ENCODE measurements at regions not wholly inside any gene's neighbourhood (a gene's known extent, or its start where the extent isn't known, plus 50 kb on each side); places are given as distances from the start of the nearest gene placed in this dataset.

DNA sequence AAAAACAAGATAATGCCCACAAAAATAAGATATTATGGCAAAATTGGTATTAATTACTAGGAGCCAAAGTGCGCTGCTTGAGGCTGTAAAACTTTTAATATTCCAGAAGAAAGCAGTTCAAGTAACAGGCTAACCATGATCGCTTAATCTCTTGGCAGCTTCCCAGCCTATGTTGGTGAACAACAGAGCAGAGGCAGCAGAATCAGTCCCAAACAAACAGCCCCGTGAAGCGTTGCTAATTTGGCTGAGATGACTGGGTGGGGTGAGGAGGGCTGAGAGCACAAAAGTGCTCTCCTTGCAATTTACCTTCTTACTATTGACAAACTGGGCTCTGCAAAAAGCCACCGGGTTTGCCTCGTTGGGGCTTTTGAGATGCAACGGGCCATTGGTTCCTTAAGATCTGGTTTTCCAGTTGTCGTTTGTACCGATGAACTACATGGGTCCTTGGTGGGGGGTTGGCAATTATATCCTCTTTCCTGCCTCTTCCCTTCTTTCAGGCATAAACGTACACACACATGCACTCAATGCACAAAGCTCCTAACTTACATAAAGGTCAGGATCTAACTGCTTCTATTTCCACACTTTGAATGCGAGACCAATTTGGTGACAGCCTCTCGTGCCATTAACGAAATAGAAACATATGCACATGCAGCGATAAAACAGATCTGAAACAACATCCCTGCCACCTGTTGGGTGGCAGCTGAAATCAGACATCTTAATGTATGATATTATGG is 407.6 kb upstream of the CADM1 start:
- CTCF ChIA-PET, result no interaction called here
- H3K27me3 ChIP-seq (ENCODE audit: control insufficient read depth, insufficient read depth, low read length), result 0 out of 2 replicates have a peak, but pooled peaks cover 2% of the 10 kb centered on the region
- no peaks in the 10 kb centered on the region for H3K36me3 ChIP-seq (ENCODE audit: control insufficient read depth, insufficient read depth, low read length)
- ATAC-seq (no peak), DNase-seq (ENCODE audit: low read depth, low spot score) (no peak)
- POLR2A ChIA-PET, result no interaction called here
- BruUV-seq (replicated peaks), result no TSS peak
- TF ChIP-seq, protein P1, sequence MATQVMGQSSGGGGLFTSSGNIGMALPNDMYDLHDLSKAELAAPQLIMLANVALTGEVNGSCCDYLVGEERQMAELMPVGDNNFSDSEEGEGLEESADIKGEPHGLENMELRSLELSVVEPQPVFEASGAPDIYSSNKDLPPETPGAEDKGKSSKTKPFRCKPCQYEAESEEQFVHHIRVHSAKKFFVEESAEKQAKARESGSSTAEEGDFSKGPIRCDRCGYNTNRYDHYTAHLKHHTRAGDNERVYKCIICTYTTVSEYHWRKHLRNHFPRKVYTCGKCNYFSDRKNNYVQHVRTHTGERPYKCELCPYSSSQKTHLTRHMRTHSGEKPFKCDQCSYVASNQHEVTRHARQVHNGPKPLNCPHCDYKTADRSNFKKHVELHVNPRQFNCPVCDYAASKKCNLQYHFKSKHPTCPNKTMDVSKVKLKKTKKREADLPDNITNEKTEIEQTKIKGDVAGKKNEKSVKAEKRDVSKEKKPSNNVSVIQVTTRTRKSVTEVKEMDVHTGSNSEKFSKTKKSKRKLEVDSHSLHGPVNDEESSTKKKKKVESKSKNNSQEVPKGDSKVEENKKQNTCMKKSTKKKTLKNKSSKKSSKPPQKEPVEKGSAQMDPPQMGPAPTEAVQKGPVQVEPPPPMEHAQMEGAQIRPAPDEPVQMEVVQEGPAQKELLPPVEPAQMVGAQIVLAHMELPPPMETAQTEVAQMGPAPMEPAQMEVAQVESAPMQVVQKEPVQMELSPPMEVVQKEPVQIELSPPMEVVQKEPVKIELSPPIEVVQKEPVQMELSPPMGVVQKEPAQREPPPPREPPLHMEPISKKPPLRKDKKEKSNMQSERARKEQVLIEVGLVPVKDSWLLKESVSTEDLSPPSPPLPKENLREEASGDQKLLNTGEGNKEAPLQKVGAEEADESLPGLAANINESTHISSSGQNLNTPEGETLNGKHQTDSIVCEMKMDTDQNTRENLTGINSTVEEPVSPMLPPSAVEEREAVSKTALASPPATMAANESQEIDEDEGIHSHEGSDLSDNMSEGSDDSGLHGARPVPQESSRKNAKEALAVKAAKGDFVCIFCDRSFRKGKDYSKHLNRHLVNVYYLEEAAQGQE (IDR thresholded peaks at IDR 0.05; ENCODE audit: insufficient read depth in 1 of 2, low read depth in 2 of 2, low read length in 1 of 2), result no peak
- H3K9me3 ChIP-seq (ENCODE audit: control insufficient read depth, insufficient read depth, low read depth, low read length), result no peaks in the 10 kb centered on the region
- no peak overlapping the region for H3K4me3 ChIP-seq (ENCODE audit: low read depth in 2 of 2, low read length in 2 of 2)
- in situ Hi-C loops (cut with HindIII; ENCODE audit: low pct_unique_long_range_greater_than_20kb, low sequenced_read_pairs), result no loop called here
- intact Hi-C loops (cut with micrococcal nuclease; ENCODE audit: unreplicated experiment), result loop anchor here (10.0 kb wide), 1 partner anchor 577 kb away; no protein-coding TSS in a partner anchor
- H3K27ac ChIP-seq (ENCODE audit: low read length), result no peak overlapping the region
- H3K4me1 ChIP-seq (ENCODE audit: control insufficient read depth, insufficient read depth, low read length), result no peaks in the 10 kb centered on the region

GRCh38 chr11:115910379-115910778 is 406.2 kb upstream of the CADM1 start:
- Histone ChIP-seq H3K27me3 (ENCODE audit: control insufficient read depth, insufficient read depth, low read length) (0 out of 2 replicates have a peak, but pooled peaks cover 2% of the 10 kb centered on the region), H3K4me1 (ENCODE audit: control insufficient read depth, insufficient read depth, low read length) (no peaks in the 10 kb centered on the region), H3K4me3 (ENCODE audit: low read depth in 2 of 2, low read length in 2 of 2) (no peak overlapping the region), H3K36me3 (ENCODE audit: control insufficient read depth, insufficient read depth, low read length) (no peaks in the 10 kb centered on the region), H3K27ac (ENCODE audit: low read length) (no peak overlapping the region), H3K9me3 (ENCODE audit: control insufficient read depth, insufficient read depth, low read depth, low read length) (no peaks in the 10 kb centered on the region)
- intact Hi-C loops (cut with micrococcal nuclease; ENCODE audit: unreplicated experiment), result loop anchor here (10.0 kb wide), 1 partner anchor 576 kb away; no protein-coding TSS in a partner anchor
- POLR2A ChIA-PET, result no interaction called here
- in situ Hi-C loops (cut with HindIII; ENCODE audit: low pct_unique_long_range_greater_than_20kb, low sequenced_read_pairs), result no loop called here
- ATAC-seq, result no peak
- TF ChIP-seq TCF7L2 (IDR thresholded peaks at IDR 0.05; ENCODE audit: low read depth, low read length) (no peak), SIN3A (IDR thresholded peaks at IDR 0.05; ENCODE audit: borderline replicate concordance, insufficient read depth, low read depth, low read length) (no peak), POLR2AphosphoS5 (IDR thresholded peaks at IDR 0.05; ENCODE audit: low read depth, low read length) (no peak), CTCF (IDR thresholded peaks at IDR 0.05) (no peak)
- TF ChIP-seq, protein P1 (IDR thresholded peaks at IDR 0.05; ENCODE audit: insufficient read depth in 1 of 2, low read depth in 2 of 2, low read length in 1 of 2), result no peak
- CTCF ChIA-PET, result interaction anchor here (0.6 kb wide), 1 partner anchor 1197 kb away, joined by 11 read pairs; no protein-coding TSS in a partner anchor
- no peak for DNase-seq (ENCODE audit: low read depth, low spot score)
- BruUV-seq (replicated peaks), result no TSS peak
